Hematopoietic multipotent progenitor cell treated with erythropoietin and hydrocortisone succinate and interleukin-3 and kit ligand, for 8 days (in vitro differentiated cells): ENCODE measurements at regions not wholly inside any gene's neighbourhood (a gene's known extent, or its start where the extent isn't known, plus 50 kb on each side); places are given as distances from the start of the nearest gene placed in this dataset.
"Not testable (repeated sequence)": the region's sequence is repeated elsewhere in the genome, so short reads cannot be mapped to it uniquely, and the experiment has no call there.

Source experiments
- DNase-seq: peaks from one replicate; pipeline ENCODE4 v3.0.0-alpha.2; 2015

- DNase-seq, result no peak
Observed at GRCh38 chr7:68030530-68030929, 1033.9 kb downstream of the TYW1 start.

- no peak for DNase-seq
Observed at GRCh38 chr7:68031180-68031943, 1034.7 kb downstream of the TYW1 start.

DNA sequence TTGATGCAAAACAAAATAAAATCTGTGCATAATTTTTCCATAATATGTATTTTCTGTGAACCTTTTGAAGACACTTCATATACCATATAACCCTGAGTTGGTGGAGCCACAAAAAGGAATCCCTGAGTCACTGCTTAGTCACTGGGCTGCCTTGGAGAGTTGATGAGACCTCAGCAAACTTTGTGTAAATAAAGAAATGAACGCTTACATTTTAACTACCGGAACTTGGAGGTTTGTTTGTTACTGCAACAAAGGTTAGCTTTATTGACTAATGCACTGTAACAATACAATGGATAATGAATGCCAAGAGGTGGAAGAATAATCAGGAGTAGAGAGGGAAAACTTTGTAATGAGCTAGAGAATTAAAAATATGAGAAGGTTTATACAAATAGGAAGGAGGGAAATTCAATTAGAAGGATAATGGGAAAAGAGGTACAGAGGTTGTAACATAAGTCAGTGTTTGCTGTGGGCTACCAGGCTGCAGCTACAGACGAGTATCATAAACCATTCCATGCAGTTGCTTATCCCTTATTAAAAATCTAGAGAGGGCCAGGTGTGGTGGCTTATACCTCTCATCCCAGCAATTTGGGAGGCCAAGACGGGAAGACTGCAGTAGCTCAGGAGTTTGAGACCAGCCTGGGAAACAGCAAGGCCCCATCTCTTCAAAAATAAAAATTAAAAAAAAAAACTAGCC lies 1042.1 kb downstream of the TYW1 start:
- DNase-seq, result no peak

DNA sequence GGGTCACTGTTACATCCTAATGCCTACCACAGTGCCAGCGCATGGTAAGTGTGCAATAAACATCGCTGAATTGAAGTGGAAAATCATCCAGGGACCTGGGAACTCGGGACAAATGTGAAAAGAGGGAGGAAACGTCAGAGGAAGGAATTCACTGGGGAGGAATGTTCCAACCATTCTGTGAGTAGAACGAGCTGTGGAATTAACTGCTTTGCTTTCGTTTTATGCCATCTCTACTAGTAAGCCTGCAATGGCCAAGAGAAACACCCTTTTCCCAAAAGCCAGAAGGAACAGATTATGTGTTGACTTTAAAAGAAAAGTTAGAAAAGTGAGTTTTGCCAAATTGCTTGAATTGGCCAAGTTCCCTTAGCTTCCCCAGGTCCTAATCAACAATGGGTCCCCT lies 1044.9 kb downstream of the TYW1 start:
- no peak for DNase-seq

DNA sequence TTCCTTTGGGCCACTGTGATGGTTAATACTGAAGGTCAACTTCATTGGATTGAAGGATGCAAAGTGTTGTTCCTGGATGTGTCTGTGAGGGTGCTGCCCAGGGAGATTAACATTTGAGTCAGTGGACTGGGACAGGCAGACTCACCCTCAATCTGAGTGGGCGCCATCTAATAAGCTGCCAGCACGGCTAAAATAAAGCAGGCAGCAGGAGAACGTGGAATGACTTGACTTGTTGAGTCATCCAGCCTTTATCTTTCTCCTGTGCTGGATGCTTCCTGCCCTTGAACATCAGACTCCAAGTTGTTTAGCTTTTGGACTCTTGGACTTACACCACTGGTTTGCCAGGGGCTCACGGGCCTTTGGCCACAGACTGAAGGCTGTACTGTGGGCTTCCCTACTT lies 1046.9 kb downstream of the TYW1 start:
- no peak for DNase-seq

DNA sequence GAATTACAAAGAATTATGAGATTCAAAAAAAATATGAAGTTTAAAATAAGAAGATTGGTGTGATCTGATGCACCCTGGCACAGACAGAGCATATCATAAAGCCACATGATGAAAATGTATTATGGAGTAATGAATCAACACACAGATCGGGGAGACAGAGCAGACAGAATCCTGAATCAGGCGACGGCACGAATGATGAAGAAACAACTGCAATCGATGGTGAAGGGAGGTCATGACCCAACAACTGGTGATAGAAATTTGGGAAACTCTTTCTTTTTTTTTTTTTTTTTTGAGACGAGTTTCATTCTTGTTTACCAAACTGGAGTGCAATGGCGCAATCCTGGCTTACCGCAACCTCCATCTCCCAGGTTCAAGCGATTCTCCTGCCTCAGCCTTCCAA lies 1054.0 kb downstream of the TYW1 start:
- DNase-seq, result no peak

GRCh38 chr7:68058014-68058413 lies 1061.4 kb downstream of the TYW1 start:
- DNase-seq, result no peak

GRCh38 chr7:68063171-68063570 lies 1066.5 kb downstream of the TYW1 start:
- DNase-seq, result no peak

GRCh38 chr7:68065581-68065980 lies 1068.9 kb downstream of the TYW1 start:
- no peak for DNase-seq

- DNase-seq, result no peak
Observed at GRCh38 chr7:68067845-68068244, 1071.2 kb downstream of the TYW1 start.

DNA sequence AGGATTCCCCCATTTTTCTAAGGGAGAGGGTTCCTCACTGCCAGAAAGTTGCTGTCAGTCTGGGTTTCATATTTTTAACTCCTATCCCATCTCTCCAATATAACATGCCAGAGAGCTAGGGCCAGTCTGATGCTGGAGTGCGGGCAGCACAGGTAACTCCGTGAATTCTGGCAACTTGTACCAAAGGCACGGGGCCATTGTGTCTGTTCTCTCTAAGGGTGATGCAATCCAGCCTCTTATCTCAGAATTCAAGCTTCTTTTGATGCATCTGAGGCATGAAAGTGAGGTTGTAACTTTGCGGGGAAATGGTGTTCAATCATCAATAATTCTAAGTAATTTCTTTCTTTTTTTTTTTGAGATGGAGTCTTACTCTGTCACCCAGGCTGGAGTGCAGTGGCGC lies 1074.4 kb downstream of the TYW1 start:
- no peak for DNase-seq

GRCh38 chr7:68073701-68074100 lies 1077.1 kb downstream of the TYW1 start:
- DNase-seq, result no peak

GRCh38 chr7:68074242-68074641 lies 1077.6 kb downstream of the TYW1 start:
- no peak for DNase-seq

GRCh38 chr7:68078157-68078710 lies 1081.6 kb downstream of the TYW1 start:
- no peak for DNase-seq

DNA sequence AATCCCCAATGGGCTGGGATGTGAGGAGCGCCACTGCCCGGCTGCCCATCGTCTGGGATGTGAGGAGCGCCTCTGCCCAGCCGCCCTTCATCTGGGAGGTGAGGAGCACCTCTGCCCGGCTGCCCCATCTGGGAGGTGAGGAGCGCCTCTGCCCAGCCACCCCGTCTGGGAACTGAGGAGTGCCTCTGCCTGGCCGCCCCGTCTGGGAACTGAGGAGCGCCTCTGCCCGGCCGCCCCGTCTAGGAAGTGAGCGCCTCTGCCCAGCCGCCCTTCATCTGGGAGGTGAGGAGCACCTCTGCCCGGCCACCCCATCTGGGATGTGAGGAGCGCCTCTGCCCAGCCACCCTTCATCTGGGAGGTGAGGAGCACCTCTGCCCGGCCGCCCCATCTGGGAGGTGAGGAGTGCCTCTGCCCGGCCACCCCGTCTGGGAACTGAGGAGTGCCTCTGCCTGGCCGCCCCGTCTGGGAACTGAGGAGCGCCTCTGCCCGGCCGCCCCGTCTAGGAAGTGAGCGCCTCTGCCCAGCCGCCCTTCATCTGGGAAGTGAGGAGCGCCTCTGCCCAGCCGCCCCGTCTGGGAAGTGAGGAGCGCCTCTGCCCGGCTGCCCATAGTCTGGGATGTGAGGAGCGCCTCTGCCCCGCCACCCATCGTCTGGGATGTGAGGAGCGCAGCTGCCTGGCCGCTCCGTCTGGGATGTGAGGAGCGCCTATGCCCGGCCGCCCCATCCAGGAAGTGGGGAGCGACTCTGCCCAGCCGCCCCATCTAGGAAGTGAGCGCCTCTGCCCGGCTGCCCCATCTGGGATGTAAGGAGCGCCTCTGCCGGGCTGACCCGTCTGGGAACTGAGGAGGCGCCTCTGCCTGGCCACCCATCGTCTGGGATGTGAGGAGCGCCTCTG lies 1085.7 kb downstream of the TYW1 start:
- not testable (repeated sequence) for DNase-seq

DNA sequence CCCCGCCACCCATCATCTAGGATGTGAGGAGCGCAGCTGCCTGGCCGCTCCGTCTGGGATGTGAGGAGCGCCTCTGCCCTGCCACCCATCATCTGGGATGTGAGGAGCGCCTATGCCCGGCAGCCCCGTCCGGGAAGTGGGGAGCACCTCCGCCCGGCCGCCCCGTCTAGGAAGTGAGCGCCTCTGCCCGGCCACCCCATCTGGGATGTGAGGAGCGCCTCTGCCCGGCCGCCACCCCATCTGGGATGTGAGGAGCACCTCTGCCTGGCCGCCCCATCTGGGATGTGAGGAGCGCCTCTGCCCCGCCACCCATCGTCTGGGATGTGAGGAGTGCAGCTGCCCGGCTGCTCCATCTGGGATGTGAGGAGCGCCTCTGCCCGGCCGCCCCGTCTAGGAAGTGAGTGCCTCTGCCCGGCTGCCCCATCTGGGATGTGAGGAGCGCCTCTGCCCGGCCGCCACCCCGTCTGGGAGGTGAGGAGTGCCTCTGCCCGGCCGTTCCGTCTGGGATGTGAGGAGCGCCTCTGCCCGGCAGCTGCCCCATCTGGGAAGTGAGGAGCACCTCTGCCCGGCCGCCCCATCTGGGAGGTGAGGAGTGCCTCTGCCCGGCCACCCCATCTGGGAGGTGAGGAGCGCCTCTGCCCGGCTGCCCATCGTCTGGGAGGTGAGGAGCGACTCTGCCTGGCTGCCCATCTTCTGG lies 1086.5 kb downstream of the TYW1 start:
- DNase-seq, result not testable (repeated sequence)

DNA sequence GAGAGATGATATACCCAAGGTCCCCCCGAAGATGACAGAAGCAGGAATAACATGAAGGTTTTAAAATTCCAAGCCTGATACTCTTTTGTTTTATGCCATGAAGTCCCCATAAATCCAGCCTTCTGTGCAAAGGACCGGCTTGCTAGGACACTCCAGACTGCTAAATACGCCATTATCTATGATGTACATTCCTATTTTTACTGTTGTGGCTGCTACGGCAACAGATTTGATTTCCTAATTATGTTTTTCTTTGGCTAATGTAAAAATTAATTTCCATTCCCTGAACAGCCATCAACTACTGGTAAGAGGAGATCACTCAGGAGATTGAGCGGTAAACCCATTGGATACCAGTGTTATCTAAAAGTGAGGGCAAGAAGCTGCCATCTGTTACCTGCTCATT lies 1090.8 kb downstream of the TYW1 start:
- no peak for DNase-seq

- DNase-seq, result no peak
Observed at GRCh38 chr7:68088879-68089278, 1092.2 kb downstream of the TYW1 start.

DNA sequence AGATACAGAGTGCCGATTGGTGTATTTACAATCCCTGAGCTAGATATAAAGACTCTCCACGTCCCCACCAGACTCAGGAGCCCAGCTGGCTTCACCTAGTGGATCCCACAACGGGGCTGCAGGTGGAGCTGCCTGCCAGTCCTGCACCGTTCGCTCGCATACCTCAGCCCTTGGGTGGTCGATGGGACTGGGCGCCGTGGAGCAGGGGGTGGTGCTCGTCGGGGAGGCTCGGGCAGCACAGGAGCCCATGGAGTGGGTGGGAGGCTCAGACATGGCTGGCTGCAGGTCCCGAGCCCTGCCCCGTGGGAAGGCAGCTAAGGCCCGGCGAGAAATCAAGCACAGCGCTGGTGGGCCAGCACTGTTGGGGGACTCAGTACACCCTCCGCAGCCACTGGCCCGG lies 1093.6 kb downstream of the TYW1 start:
- not testable (repeated sequence) for DNase-seq

GRCh38 chr7:68103319-68103718 lies 1106.7 kb downstream of the TYW1 start:
- no peak for DNase-seq

DNA sequence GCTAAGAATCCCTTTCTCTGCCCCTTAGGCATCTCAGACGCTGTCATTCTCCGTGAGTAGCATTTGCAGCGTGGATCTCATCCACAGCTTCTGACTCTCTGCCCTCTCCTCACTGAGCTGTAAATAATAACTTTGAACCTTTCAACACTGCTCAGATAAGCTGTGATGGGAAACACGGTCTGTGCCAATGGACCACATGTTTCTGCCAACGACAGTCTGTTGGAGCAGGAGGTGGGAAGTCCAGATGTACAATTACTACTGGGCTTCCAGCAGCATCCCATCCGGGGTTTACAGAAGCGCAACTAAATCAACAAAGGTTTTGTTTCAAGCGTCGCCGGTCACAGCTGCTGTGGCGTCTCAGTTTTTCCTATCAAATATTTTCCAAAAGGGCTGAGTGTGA lies 1110.6 kb downstream of the TYW1 start:
- DNase-seq, result no peak

GRCh38 chr7:68107968-68108367 lies 1111.3 kb downstream of the TYW1 start:
- no peak for DNase-seq

DNA sequence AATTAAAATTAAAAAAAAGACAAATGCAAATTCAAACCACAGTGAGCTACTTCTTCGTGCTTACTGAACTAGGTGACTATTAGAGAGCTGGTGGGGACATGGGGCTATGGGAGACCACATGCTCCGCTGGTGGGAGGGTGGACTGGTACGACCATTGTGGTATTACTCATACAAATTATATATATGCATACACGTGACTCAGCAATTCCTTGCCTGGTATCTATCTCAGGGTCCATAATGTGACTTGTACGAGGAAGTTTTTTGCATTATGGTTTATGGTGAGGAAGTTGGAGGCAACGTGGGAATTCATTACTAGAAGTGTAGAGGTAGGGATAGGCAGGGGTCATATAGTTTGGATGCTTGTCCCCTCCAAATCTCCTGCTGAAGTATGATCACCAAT lies 1112.7 kb downstream of the TYW1 start:
- DNase-seq, result no peak
